Lung (tissue), 11 donors: ENCODE measurements at regions not wholly inside any gene's neighbourhood (a gene's known extent, or its start where the extent isn't known, plus 50 kb on each side); places are given as distances from the start of the nearest gene placed in this dataset.
A peak's percentile ranks its signal among the peaks of the same experiment; 100 is the strongest.

Experiments
- ATAC-seq: fragments of 200-7000 bp; cut with Tn5 transposase; one replicate; pipeline ENCODE4 v1.9.1; 2020; ENCODE audit warnings: moderate number of reproducible peaks; ENCODE audit not compliant: insufficient read depth, low FRiP score
- DNase-seq, 3 donors: peaks; one replicate each; pipeline ENCODE4 v3.0.0-alpha.2; 2013 to 2017
- H3K27ac ChIP-seq, 2 donors: one replicate each; pipeline ENCODE4 v1.5.1; 2013; ENCODE audit warnings: mild to moderate bottlenecking in 2 of 2, moderate library complexity in 2 of 2, control low read depth in 1 of 2, inconsistent platforms in 1 of 2, low read depth in 1 of 2, low read length in 1 of 2
- H3K27me3 ChIP-seq, 3 donors: one replicate each; pipeline ENCODE4 v1.5.1; 2013; ENCODE audit warnings: low read length in 2 of 3; ENCODE audit not compliant: control insufficient read depth in 3 of 3, insufficient read depth in 3 of 3
- H3K36me3 ChIP-seq, 4 donors: one replicate each; pipeline ENCODE4 v1.5.1; 2013; ENCODE audit warnings: low read length in 4 of 4, mild to moderate bottlenecking in 1 of 4, moderate library complexity in 1 of 4; ENCODE audit not compliant: control insufficient read depth in 4 of 4, insufficient read depth in 4 of 4
- H3K4me1 ChIP-seq, 5 donors: one replicate each; pipeline ENCODE4 v1.5.1; 2013; ENCODE audit warnings: low read length in 5 of 5, mild to moderate bottlenecking in 2 of 5, moderate library complexity in 1 of 5; ENCODE audit not compliant: control insufficient read depth in 5 of 5, insufficient read depth in 5 of 5
- H3K4me3 ChIP-seq: one replicate; pipeline ENCODE4 v1.5.1; 2013; ENCODE audit warnings: mild to moderate bottlenecking, control low read depth, moderate library complexity
- H3K9ac ChIP-seq, 2 donors: one replicate each; pipeline ENCODE4 v1.5.1; 2013; ENCODE audit warnings: low read length in 2 of 2, control low read depth in 1 of 2; ENCODE audit not compliant: insufficient read depth in 1 of 2
- H3K9me3 ChIP-seq, 4 donors: one replicate each; pipeline ENCODE4 v1.5.1; 2013; ENCODE audit warnings: low read length in 3 of 4, mild to moderate bottlenecking in 1 of 4, moderate library complexity in 1 of 4; ENCODE audit not compliant: control insufficient read depth in 4 of 4, insufficient read depth in 3 of 4
- WGBS, 2 donors: extraction: QIAGEN DNeasy Blood & Tissue Kit; methylation state at CpG; one replicate each; pipeline ENCODE4 v1.1.7; 2013; 5-methylcytosine and 5-hydroxymethylcytosine counted together
- TF ChIP-seq, protein P1 (sequence below): IDR thresholded peaks from 2 replicates; pipeline ENCODE4 v1.5.1; 2012; ENCODE audit warnings: mild to moderate bottlenecking; ENCODE audit errors: control extremely low read depth, extremely low read depth
- donor health status: control.
- donor health status: control.
- donor health status: Bipolar disorder and iron deficiency.
- donor health status: healthy.
- donor health status: DM: yes; HTN: yes; CAD: no.

GRCh38 chr2:235411905-235412485 is 81.8 kb upstream of the AGAP1 start:
- Histone ChIP-seq H3K27ac (no peak overlapping the region), H3K36me3 (no peaks in the 10 kb centered on the region)
- 90 to 96% methylated on average over 4 of the region's 4 CpGs for WGBS, 2 donors

DNA sequence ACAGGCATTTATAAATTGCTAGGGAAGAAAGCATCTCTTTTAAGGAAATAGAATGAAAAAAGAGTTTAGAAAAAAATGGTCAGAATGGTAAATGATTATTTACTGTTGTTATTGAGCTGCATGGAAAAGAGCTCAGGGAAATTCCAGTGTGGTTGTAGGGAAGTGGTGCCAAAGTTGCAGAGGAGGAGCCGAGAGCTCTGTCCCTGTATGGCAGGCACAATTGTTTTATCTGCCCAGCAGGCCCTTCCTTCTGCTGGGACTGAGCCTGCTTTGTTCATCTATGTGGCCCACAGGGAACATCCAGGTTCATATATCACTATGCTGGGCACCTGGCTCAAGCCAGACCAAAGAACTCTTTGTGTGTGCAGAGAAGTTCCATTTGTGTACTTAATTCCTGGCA is 80.8 kb upstream of the AGAP1 start:
- ATAC-seq, result no peak
- Histone ChIP-seq H3K9me3 (no peaks in the 10 kb centered on the region), H3K4me3 (no peak overlapping the region), H3K27ac (no peak overlapping the region), H3K36me3 (no peaks in the 10 kb centered on the region), H3K27me3 (no peaks in the 10 kb centered on the region), H3K4me1 (peaks cover 4 to 10% (median 8%) of the 10 kb centered on the region in 5 donors), H3K9ac (no peak overlapping the region)
- WGBS, 2 donors, result 44 to 64% methylated on average over 1 of the region's 1 CpG
- TF ChIP-seq, protein P1, sequence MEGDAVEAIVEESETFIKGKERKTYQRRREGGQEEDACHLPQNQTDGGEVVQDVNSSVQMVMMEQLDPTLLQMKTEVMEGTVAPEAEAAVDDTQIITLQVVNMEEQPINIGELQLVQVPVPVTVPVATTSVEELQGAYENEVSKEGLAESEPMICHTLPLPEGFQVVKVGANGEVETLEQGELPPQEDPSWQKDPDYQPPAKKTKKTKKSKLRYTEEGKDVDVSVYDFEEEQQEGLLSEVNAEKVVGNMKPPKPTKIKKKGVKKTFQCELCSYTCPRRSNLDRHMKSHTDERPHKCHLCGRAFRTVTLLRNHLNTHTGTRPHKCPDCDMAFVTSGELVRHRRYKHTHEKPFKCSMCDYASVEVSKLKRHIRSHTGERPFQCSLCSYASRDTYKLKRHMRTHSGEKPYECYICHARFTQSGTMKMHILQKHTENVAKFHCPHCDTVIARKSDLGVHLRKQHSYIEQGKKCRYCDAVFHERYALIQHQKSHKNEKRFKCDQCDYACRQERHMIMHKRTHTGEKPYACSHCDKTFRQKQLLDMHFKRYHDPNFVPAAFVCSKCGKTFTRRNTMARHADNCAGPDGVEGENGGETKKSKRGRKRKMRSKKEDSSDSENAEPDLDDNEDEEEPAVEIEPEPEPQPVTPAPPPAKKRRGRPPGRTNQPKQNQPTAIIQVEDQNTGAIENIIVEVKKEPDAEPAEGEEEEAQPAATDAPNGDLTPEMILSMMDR, result no peak
- no peak for DNase-seq

More at GRCh38 chr2:235411905-235412485, 81.8 kb upstream of the AGAP1 start:
- DNase-seq (no peak), ATAC-seq (no peak)
- H3K9me3 ChIP-seq, result no peaks in the 10 kb centered on the region
- TF ChIP-seq, protein P1, result no peak
- no peaks in the 10 kb centered on the region for H3K27me3 ChIP-seq
- H3K9ac ChIP-seq, result no peak overlapping the region
- peaks cover 2 to 9% (median 4%) of the 10 kb centered on the region in 5 donors for H3K4me1 ChIP-seq
- H3K4me3 ChIP-seq, result no peak overlapping the region

DNA sequence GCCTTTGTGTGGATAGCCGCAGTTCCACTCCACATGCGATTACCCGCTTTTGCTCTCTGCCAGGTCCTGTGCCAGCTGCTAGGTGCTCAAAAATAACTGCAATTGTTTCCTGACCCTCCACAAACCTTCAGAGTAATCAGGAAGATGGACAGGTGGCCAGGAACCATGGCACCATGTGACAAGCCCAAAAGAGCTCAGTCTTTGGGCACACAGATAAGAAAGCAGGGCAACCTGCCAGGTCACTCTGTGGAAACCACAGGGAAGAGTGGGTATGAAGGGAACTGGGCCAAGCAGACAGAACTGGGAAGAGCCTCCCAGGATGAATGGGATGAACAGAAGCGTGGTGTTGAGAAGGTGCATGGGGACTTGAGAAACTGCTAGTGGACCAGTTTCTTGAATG is 79.4 kb upstream of the AGAP1 start:
- TF ChIP-seq, protein P1, result no peak
- Histone ChIP-seq H3K27ac (peak overlapping the region in 1 of 2 donors; percentile 26), H3K9ac (no peak overlapping the region), H3K4me1 (peaks cover 4 to 10% (median 8%) of the 10 kb centered on the region in 5 donors), H3K36me3 (no peaks in the 10 kb centered on the region), H3K4me3 (no peak overlapping the region), H3K9me3 (no peaks in the 10 kb centered on the region), H3K27me3 (no peaks in the 10 kb centered on the region)
- ATAC-seq (no peak), DNase-seq (no peak)
- WGBS, 2 donors, result 75 to 86% methylated on average over 4 of the region's 4 CpGs
